HG03159 (cell line): ENCODE measurements at regions not wholly inside any gene's neighbourhood (a gene's known extent, or its start where the extent isn't known, plus 50 kb on each side); places are given as distances from the start of the nearest gene placed in this dataset.
A peak's percentile ranks its signal among the peaks of the same experiment; 100 is the strongest.

Experiments
- ATAC-seq: cut with Tn5 transposase; IDR thresholded peaks from one replicate; pipeline ENCODE4 v1.9.1; 2021; ENCODE audit warnings: mild to moderate bottlenecking, moderate library complexity; ENCODE audit not compliant: unreplicated experiment

DNA sequence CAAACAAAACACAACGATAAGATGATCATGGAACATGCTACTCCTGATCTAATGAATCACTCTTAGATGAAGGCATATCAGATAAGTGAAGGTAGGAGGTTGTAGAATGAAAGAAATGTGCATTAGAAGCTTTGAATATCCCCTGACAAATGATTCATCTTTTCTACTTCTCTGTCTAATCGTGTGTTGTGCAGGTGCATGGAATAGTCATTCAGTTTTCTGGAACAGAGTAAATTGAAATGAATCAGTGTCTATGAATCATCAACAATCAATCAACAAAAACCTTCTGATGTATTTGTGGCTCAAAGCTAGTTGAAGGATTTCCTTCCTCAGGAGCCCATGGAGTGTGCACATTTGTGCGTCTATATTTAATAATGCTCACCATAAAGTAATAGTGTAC is 1290.4 kb upstream of the PCDH20 start:
- no peak for ATAC-seq

DNA sequence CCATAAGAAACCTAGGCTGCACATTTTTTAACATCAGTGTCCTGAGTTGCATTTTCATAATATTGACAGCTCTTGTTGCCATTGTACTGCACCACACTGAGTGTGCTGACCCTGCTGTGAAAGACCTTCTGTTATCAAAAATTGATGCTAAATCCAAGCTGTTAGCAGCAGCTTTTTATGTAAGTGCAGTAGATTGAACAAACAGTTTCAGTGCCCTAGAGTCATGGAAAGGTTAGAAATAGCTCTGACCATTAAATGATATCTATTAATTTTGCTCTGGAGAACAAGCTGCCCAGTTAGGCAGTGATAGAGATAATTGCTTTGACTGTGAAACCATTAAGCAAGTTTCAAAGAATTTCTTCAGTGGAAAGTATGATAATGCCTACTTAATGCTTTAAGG is 1289.2 kb upstream of the PCDH20 start:
- ATAC-seq: no peak

DNA sequence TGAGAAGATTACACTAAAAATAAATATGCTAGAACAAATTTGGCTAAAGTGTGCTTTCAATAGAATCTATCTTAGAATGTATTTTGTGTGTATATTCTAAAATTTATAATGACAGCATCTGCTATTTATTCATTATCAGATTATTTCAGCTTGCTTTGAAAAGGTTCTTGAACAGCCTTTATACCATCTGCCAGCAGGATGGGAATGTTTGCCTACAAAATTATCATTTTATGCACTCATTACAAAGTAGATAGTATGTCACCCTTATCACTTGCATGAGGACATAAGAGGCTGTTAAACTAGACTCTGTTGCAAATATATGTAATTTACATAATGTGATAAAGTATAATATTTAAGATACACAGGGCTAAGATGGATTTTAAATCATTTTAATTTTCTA is 1286.9 kb upstream of the PCDH20 start:
- ATAC-seq: no peak

DNA sequence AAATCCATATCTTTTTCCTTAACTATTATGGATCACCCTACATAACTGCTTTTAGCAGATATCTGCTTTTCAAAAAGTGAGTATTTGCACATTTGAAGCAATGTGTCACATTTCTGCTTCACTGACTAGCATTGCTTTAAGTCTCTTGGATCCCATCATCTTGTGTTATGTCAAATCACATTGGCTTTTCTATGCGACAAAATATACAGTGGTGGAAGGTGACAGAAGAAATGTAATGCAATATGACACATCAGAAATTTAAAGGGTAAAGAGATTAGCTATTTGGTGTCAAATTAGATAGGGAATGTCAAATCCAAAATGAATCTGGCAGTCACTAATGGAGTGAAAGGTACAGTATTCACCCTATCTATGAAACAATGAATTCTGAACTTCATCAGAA is 1282.1 kb upstream of the PCDH20 start:
- ATAC-seq: no peak

DNA sequence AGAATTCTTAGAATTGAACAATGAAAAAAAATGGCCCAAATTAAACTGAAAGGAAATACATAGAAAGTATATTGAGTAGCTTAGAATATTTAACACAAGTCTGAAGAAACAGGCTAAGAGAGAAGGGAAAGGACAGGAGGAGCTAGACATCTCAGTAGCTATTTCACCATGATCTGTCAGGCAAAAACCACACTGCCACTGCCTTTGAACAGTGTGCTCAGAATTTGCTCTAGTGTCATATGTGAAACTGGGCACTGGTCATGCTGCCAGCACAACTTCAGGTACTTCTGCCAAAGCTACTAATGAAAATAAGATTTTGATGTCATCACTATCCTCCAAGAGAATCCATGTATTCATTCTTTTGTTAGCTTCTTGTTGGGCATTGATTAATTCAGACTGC is 1280.8 kb upstream of the PCDH20 start:
- no peak for ATAC-seq

DNA sequence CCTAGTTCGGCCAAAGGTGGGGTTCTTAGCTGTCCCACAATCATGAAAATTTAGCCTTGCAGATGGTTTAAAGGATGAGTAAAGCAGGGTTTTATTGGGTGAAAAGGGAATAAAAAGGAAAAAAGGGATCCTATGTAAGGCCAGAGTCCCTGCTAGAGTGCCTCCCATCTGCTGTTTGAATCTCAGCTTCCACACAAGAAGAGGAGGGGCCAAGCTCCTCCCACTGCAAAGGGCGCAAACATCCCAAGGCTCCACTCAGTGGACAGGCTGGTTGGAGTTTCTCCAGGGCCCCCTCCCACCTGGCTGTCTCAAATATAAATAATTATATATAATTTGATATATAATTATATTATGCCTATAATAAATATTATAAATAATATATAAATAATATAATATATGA is 1272.1 kb upstream of the PCDH20 start:
- ATAC-seq: no peak

DNA sequence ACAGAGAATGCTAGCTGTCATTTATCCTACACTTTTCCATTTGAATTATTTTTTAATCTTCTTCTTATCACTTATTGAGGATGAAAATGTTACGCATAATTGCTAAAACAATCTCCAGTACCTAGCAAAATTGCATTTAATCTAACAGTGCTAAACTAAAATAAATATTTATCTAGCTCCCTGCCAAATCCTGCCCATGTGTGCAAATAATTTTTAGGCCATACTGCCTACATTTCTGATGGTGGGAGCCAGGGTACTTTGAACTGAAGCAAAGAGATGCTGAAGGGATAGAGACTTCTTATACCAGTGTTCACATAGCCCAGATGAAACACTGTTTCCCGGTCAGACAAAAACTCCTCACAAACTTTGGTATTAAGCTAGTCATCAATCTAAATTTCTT is 1268.7 kb upstream of the PCDH20 start:
- no peak for ATAC-seq

DNA sequence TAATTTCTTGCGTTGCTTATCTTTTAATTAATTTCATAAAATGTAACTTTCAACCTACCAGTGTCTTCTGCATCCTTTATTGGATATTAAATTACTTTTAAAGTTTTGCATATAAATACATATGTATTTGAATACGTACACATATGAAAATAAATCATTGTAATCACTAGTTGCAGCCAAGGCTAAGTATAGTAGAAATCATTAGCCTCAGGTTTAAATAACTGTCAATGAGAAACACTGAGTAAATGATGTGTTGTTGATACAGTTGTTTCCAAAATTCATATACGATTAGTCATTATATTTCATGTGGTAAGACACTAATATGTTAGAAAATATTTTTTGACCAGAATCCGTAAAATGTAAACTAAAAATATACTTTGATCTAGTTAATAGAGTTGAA is 1267.1 kb upstream of the PCDH20 start:
- no peak for ATAC-seq

DNA sequence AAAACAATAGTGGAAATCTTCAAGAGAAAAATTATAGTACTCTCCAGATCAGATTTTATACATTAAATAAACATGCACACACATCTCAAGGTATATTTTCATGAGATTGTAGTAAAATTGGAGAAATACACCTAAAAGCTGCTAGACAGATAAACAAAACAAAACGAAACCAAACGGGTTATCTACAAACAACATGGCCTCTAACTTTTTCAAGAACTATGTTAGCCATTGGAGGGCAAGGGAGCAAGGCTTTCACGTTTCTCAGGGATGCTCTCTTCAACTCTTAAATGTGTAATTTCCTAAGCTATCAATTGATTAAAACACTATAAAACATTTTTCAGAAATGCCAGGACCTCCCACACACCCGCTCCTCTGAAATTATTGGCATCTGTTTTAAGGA is 1262.4 kb upstream of the PCDH20 start:
- ATAC-seq: no peak

DNA sequence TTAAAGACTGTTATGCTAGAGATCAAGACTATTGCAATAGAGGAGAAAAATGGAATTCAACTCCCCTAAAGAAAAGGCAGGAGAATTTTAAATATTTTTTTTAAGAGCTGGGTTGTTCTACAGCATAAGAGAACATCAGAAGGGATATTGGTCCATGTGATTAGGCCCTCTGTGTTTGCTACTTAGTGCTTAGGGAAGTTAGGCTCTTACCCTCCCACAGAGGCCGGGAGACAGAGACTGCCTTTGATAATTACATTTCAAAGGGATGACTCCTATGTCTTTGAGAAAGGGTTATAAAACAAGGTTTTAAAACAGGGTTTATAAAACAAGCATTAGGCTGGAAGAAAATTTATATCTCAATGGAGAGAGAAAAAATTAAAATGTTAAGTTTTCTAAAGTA is 1248.1 kb upstream of the PCDH20 start:
- ATAC-seq: no peak

DNA sequence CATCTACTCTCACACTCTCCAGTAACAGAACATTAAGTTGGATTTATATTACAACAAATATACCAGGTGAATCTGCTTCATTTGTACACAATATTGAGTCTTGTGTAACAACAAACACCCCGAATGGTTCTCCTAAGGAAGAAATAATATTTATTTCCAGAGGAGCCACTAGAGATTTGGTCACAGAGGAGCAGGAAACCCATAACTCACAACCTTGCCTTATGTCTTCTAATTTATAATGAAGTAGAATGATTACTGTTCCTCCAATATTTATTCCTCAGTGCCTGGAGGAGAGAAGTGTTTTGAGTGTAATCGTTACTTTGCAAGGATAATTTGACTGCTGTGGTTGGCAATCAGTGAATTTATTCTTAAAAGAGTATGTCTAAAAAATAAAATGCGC is 1243.7 kb upstream of the PCDH20 start:
- ATAC-seq: no peak

DNA sequence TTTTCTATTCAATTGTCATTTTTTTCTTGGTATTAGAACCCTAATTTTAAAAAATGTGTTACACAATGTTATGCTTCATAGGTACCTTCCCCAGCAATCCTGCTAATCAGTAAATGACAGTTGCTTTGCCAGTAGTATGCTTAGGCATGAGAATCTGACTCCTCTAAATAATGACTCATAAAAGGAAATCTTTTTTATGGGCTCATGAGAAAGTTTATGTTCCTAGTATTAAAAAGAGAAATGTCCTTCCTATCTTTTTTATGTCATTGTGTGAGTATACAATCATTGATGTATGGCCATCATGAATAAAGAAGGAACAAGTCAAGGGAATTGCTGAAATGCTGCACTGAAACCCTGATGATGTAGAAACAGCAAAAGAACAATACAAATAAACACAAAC is 1237.7 kb upstream of the PCDH20 start:
- ATAC-seq: no peak

DNA sequence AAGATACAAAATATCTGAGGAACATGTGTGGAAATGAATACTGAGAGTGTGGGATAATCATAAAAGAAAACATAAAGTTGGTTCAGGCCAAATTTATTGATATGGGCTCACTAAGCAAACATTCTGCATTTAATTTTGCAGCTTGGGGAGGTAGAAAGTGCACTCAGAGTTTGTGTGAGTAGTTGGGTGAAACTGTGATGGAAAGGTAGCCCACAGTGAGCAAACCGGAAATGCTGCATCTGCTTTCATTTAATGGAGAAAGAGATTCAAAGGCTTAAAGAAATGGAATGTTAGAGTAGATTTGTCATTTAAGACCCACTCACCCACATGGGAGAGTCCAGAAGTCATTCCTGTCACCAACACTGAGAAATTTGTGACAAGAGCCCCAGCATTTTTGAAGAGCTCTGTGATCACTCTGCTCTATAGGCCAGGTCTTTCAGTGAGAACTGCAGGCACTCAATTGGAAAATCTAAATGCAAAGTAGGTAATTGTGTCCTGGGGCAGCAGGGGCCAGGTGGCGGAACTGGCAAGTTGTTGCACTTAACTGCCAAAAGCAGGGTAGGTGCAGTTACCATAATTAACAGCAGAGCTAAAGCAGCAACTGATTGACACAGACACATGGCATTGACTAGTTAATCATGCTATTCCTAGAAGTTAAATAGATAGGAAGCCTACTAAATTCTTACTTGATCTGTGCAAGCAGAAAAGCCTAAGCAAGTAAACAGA is 1228.3 kb upstream of the PCDH20 start:
- peak; percentile 72 for ATAC-seq

DNA sequence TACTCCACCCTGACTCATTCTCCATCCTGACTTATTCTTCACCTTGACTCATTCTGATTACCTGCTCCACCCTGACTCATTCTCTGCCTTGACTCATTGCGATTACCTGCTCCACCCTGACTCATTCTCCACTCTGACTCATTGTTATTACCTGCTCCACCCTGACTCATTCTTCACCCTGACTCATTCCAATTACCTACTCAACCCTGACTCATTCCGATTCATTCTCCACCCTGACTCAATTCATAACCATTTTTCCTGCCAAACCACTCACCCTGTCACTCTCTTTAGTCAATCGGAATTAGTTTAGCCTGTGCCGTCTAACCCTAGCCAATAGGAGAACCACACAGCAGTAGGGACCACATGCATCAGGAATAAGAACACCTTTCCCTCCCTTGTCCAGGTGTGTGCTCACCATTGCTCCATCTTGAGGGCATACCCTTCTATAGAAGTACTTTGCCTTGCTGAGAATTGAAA is 1227.4 kb upstream of the PCDH20 start:
- ATAC-seq: peak; percentile 41

DNA sequence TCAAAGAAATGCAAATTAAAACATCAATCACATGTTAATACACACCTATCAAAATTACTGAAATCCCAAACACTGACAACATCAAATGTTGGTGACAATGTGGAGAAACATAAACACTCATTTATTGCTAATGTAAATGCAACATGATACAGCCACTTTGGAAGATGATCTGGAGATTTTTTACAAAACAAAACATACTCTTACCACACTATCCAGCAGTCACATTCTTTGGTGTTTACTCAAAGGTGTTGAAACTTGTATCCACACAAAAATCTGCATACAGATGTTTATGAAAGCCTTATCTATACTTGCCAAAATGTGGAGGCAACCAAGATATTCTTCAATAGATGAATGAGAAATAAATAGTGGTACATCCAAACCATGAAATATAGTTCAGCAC is 1219.5 kb upstream of the PCDH20 start:
- no peak for ATAC-seq

DNA sequence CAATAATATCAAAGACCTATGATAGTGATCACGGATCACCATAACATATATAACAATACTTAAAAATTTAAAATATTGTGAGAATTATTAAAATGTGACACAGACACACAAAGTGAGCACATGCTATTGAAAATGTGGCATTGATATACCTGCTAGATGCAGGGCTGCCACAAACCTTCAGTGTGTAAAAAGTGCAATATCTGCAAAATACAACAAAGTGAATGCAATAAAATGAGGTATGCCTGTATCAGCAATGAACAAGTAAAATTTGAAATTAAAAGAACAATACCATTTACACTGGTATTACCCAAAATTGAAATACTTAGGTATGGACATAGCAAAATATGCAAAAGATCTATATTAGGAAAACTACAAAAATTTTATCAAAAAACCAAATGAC is 1217.8 kb upstream of the PCDH20 start:
- ATAC-seq: no peak

DNA sequence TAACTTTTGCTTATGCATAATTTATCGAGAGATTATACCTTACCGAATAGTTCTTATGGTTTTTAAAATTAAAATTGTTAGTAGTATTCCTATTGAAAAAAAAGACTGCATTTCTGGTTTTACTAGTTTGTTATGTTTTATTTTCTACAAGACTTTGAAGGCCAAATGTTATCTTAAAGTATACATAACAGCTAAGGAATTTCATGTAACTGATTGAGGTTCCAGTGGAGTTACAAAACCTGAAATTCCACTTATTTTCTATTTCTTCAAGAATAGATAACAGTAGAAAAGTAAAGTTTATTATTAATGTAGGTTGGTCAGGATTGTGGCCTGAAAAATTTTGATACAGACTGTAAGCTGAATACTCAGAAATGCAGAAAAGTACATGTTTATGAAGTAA is 1216.0 kb upstream of the PCDH20 start:
- ATAC-seq: no peak

DNA sequence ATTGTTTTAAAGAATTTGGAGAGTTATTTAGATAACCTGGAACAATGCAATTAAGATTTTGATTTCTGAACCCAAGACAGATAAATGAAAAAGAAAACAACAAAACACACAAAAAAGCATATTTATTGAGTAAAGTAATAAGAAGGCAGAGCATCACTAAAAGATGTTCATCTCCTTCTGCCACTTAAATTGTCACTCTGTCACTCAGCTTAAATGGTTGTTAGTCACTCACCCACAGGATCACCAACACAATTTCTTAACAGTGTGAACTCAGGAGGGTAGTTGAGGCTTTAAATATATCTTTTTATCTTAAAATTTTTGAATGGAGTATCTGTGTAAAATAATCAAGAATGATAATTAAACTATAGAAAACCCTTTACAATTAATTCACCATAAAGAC is 1215.5 kb upstream of the PCDH20 start:
- ATAC-seq: no peak

DNA sequence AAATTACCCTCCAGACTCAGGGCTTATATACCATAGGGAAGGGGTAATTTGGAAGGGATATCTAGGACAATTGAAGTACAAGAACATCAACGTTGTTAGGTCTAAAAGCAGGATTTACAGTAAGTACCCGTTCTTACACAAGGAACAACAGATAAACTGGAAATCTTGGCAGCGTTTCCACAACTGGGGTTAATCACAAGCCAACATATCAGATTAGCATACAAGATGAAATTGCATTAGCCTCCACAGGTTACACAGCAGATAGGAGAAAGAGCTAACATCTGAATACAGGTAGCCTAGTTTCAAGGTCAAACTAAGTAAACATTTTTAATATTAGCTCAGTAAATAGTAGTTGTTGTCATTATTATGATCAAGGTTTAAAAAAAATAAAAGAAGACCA is 1214.0 kb upstream of the PCDH20 start:
- ATAC-seq: no peak

DNA sequence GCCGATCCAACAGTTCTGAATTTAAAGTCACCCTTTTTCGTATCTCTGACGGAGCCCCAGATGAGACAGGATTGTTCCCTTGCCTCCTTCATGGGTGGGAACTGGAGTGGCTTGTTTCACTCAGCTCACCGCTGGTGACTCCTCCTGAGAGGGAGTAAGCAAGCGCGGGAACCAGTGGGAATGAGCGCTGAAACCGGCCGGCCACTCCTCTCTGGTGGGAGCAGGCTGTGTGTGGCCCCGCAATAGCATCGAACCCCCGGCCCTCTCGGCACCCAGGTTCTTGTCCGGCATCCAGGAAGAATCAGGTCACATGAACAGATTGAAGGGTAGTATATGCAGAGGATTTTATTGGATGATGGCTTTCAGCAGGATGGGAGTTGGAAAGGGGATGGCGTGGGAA is 1211.6 kb upstream of the PCDH20 start:
- ATAC-seq: no peak

DNA sequence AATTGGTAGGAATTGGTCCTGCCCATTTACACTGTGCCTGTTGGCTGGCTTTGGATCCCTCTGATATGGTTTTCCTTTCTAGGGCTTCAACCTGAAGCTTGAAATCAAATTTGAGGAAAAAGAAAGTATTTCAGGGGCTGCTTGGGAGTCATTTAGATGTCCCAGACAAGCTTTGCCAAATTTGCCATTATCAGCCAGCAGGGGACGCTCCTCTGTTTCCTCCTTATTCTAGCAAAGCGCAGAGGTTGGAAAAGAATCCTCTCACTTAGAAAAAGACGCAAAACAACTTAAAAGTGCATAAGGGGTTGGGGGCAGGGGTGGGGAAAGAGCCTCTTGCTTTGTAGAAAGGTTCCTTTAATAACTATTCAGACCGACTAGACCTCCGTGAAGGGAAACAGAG is 1211.1 kb upstream of the PCDH20 start:
- ATAC-seq: no peak

DNA sequence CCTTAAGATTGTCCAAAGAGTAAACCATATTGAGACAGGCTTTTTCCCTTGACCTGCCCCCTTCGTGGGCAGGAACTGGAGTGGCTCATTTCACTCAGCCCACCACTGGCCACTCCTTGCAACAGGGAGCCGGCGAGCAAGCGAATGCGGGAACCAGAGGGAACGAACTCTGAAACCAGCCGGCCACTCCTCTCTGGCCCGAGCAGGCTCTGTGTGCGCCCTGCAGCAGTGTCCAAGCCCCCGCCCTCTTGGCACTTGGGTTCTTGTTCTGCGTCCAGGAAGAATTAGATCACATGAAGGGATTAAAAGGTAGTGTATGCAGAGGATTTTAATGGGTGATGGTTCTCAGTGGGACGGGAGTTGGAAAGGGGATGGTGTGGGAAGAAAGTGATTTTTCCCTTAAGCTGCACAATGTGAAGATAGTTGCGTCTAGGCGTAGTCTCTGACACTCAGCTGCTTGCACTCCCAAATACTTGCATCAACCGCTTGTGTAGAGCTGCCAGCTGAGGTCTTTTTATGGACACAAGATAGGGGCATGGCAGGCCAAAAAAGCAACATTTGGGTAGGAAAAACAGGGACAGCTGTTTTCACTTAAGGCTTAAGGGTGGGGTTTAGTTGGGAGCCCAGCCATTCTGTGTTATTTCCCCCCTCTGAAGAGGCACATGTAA is 1209.7 kb upstream of the PCDH20 start:
- no peak for ATAC-seq

DNA sequence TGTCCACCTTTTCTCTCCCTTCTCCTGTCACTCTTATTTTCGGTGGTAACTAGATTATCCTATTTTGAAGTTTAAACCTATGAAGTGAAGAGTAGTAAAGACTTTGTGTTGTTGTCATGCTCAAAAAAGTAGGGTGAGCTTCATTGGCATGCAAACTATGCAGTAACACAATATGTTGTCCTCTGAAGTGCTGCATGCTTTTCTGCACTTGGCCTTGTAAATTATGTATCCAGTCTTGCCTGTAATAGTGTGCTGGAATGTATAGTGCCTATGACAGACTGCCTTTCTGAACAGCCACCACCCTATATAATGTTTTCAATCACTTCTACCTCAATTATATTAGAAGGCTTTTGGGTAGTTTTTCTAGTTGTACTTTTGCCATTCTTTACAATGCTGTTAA is 1198.2 kb upstream of the PCDH20 start:
- ATAC-seq: no peak
